ENCODE measurements at regions not wholly inside any gene's neighbourhood (a gene's known extent, or its start where the extent isn't known, plus 50 kb on each side); places are given as distances from the start of the nearest gene placed in this dataset.

DNA sequence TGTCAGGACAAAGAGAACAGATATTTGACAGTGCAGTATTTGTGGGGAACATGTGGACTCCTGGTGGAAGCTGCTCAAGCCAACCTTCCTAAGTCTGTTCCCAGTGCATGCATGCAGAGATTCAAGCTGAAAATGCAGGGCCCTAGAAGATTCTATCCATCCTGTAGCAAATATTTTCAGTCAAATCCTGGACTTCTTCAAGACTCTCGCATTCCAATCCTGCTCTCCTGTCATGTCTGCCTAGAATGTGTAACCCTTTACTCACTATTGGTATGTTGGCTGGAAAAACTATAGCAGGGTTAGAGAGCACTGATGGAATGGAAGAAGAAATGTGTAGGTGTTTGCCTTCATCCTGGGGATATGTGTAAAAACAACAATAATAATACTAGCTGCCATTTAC, 385.6 kb upstream of the PKN2 start:
- no peaks in the 10 kb centered on the region for H3K9me3 ChIP-seq (ENCODE audit: control insufficient read depth in 2 of 2, insufficient read depth in 1 of 2, low read depth in 1 of 2, low read length in 1 of 2)
- 75 to 79% methylated on average over 1 of the region's 1 CpG for WGBS, 2 donors
- no peaks in the 10 kb centered on the region for H3K4me1 ChIP-seq (ENCODE audit: control insufficient read depth in 2 of 2, insufficient read depth in 2 of 2, low read length in 1 of 2)
- no peaks in the 10 kb centered on the region for H3K36me3 ChIP-seq (ENCODE audit: control insufficient read depth in 2 of 2, insufficient read depth in 2 of 2, low read length in 1 of 2)
- no peak overlapping the region for H3K4me3 ChIP-seq (ENCODE audit: low read depth in 1 of 2, low read length in 2 of 2)
- H3K27me3 ChIP-seq (ENCODE audit: control insufficient read depth in 1 of 2, insufficient read depth in 2 of 2, low read length in 2 of 2): no peaks in the 10 kb centered on the region
- H3K27ac ChIP-seq (ENCODE audit: low read depth in 2 of 2, low read length in 1 of 2): no peak overlapping the region

DNA sequence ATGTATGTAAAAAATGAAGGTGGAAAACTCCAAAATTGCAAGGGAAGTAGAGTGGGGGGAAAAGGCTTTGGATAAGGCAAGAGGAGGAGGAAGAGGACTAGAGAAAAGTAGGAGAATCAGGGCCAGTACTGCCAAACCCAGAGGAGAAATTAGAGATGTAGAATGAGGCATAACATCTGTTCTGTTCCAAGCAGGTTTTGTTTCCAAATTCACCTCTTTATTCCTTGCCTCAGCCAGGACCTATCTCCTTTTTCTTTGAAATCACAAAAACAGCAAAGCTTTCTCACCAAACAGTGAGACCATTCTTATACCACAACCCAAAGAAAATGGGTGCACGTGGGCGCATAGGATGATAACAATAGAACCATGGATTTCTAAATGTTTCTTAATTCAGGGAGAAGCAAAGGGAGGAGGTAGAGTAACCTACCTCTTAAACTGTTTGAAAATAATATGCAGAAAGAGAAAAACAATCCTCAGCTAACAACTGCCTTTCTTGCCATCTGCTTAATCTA, 383.3 kb upstream of the PKN2 start:
- H3K36me3 ChIP-seq (ENCODE audit: control insufficient read depth in 2 of 2, insufficient read depth in 2 of 2, low read length in 1 of 2): no peaks in the 10 kb centered on the region
- H3K27ac ChIP-seq (ENCODE audit: low read depth in 2 of 2, low read length in 1 of 2): no peak overlapping the region
- H3K4me3 ChIP-seq (ENCODE audit: low read depth in 1 of 2, low read length in 2 of 2): no peak overlapping the region
- H3K9me3 ChIP-seq (ENCODE audit: control insufficient read depth in 2 of 2, insufficient read depth in 1 of 2, low read depth in 1 of 2, low read length in 1 of 2): no peaks in the 10 kb centered on the region
- H3K27me3 ChIP-seq (ENCODE audit: control insufficient read depth in 1 of 2, insufficient read depth in 2 of 2, low read length in 2 of 2): no peaks in the 10 kb centered on the region
- H3K4me1 ChIP-seq (ENCODE audit: control insufficient read depth in 2 of 2, insufficient read depth in 2 of 2, low read length in 1 of 2): no peaks in the 10 kb centered on the region
- 84 to 88% methylated on average over 2 of the region's 2 CpGs for WGBS, 2 donors

- 24 to 25% methylated on average over 4 of the region's 4 CpGs for WGBS, 2 donors
- Histone ChIP-seq H3K4me1 (ENCODE audit: control insufficient read depth in 2 of 2, insufficient read depth in 2 of 2, low read length in 1 of 2) (no peaks in the 10 kb centered on the region), H3K27ac (ENCODE audit: low read depth in 2 of 2, low read length in 1 of 2) (no peak overlapping the region), H3K4me3 (ENCODE audit: low read depth in 1 of 2, low read length in 2 of 2) (no peak overlapping the region), H3K36me3 (ENCODE audit: control insufficient read depth in 2 of 2, insufficient read depth in 2 of 2, low read length in 1 of 2) (no peaks in the 10 kb centered on the region), H3K9me3 (ENCODE audit: control insufficient read depth in 2 of 2, insufficient read depth in 1 of 2, low read depth in 1 of 2, low read length in 1 of 2) (no peaks in the 10 kb centered on the region), H3K27me3 (ENCODE audit: control insufficient read depth in 1 of 2, insufficient read depth in 2 of 2, low read length in 2 of 2) (no peaks in the 10 kb centered on the region)
Observed at GRCh38 chr1:88302843-88303486, 381.1 kb upstream of the PKN2 start.

DNA sequence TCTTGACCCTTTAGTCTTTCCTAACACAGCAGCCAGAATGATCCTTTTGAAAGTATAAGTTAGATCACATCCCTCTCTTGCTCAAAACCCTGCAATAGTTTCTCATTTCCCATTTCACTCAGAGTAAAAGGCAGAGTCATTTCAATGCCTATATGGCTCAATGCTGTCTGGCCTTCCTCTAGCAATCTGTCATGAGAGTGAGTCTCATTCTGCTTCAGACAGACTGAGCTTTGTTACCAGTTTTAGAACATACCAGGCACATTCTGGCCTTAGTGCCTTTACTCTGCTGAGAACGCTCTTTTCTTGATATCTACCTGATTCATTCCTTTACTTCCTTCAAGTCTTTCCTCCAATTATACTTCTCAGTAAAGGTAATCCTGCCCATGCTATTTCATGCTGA, 372.8 kb upstream of the PKN2 start:
- Histone ChIP-seq H3K4me3 (ENCODE audit: low read depth in 1 of 2, low read length in 2 of 2) (no peak overlapping the region), H3K4me1 (ENCODE audit: control insufficient read depth in 2 of 2, insufficient read depth in 2 of 2, low read length in 1 of 2) (no peaks in the 10 kb centered on the region), H3K27me3 (ENCODE audit: control insufficient read depth in 1 of 2, insufficient read depth in 2 of 2, low read length in 2 of 2) (no peaks in the 10 kb centered on the region), H3K9me3 (ENCODE audit: control insufficient read depth in 2 of 2, insufficient read depth in 1 of 2, low read depth in 1 of 2, low read length in 1 of 2) (no peaks in the 10 kb centered on the region), H3K27ac (ENCODE audit: low read depth in 2 of 2, low read length in 1 of 2) (no peak overlapping the region), H3K36me3 (ENCODE audit: control insufficient read depth in 2 of 2, insufficient read depth in 2 of 2, low read length in 1 of 2) (no peaks in the 10 kb centered on the region)
- WGBS, 2 donors: 89 to 91% methylated on average over 1 of the region's 1 CpG

DNA sequence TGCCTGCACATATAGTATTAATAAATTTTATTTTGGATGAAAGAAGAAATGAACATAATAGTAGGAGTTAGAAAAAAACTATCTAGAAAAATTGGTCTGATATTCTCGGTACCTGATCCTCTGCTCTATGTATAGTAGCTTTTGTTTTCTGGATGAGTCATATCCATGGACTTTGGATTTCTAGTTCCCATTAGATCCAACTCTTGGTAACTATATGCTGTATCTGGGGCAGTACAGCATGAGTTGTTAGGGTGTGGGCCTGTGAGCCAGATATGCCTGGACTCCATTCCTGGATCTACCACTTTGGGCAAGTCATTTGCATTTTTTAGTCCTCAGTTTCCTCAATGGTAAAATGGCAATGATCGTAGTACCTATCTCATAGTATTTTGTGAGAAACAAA, 372.2 kb upstream of the PKN2 start:
- Histone ChIP-seq H3K36me3 (ENCODE audit: control insufficient read depth in 2 of 2, insufficient read depth in 2 of 2, low read length in 1 of 2) (no peaks in the 10 kb centered on the region), H3K4me1 (ENCODE audit: control insufficient read depth in 2 of 2, insufficient read depth in 2 of 2, low read length in 1 of 2) (no peaks in the 10 kb centered on the region), H3K27ac (ENCODE audit: low read depth in 2 of 2, low read length in 1 of 2) (no peak overlapping the region), H3K9me3 (ENCODE audit: control insufficient read depth in 2 of 2, insufficient read depth in 1 of 2, low read depth in 1 of 2, low read length in 1 of 2) (no peaks in the 10 kb centered on the region), H3K4me3 (ENCODE audit: low read depth in 1 of 2, low read length in 2 of 2) (no peak overlapping the region), H3K27me3 (ENCODE audit: control insufficient read depth in 1 of 2, insufficient read depth in 2 of 2, low read length in 2 of 2) (no peaks in the 10 kb centered on the region)
- 65 to 76% methylated on average over 2 of the region's 2 CpGs for WGBS, 2 donors

GRCh38 chr1:88317396-88317795, 366.7 kb upstream of the PKN2 start:
- H3K27me3 ChIP-seq (ENCODE audit: control insufficient read depth in 1 of 2, insufficient read depth in 2 of 2, low read length in 2 of 2): no peaks in the 10 kb centered on the region
- H3K27ac ChIP-seq (ENCODE audit: low read depth in 2 of 2, low read length in 1 of 2): no peak overlapping the region
- no peaks in the 10 kb centered on the region for H3K4me1 ChIP-seq (ENCODE audit: control insufficient read depth in 2 of 2, insufficient read depth in 2 of 2, low read length in 1 of 2)
- no peaks in the 10 kb centered on the region for H3K36me3 ChIP-seq (ENCODE audit: control insufficient read depth in 2 of 2, insufficient read depth in 2 of 2, low read length in 1 of 2)
- no peaks in the 10 kb centered on the region for H3K9me3 ChIP-seq (ENCODE audit: control insufficient read depth in 2 of 2, insufficient read depth in 1 of 2, low read depth in 1 of 2, low read length in 1 of 2)
- 72 to 79% methylated on average over 1 of the region's 1 CpG for WGBS, 2 donors
- H3K4me3 ChIP-seq (ENCODE audit: low read depth in 1 of 2, low read length in 2 of 2): no peak overlapping the region

DNA sequence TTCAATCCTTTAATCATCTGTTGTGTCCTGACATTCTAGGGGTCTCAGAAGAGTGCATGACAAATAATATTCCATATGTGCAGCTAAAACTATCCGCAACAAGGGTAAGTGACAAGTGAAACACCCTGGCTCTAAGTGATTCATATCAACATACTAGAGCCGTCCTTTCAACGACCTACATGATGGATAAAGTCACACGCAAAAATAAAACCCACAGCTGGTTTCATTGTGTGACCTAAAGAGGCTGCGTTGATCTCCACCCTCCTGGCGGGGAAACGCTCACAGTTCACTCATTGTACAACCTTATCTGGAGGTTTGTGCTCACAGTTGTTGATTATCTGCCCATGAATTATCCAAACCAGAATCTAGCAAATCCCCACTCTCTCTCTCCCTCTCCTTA, 365.3 kb upstream of the PKN2 start:
- H3K36me3 ChIP-seq (ENCODE audit: control insufficient read depth in 2 of 2, insufficient read depth in 2 of 2, low read length in 1 of 2): no peaks in the 10 kb centered on the region
- no peaks in the 10 kb centered on the region for H3K9me3 ChIP-seq (ENCODE audit: control insufficient read depth in 2 of 2, insufficient read depth in 1 of 2, low read depth in 1 of 2, low read length in 1 of 2)
- WGBS, 2 donors: 67 to 72% methylated on average over 7 of the region's 7 CpGs
- no peaks in the 10 kb centered on the region for H3K4me1 ChIP-seq (ENCODE audit: control insufficient read depth in 2 of 2, insufficient read depth in 2 of 2, low read length in 1 of 2)
- H3K4me3 ChIP-seq (ENCODE audit: low read depth in 1 of 2, low read length in 2 of 2): no peak overlapping the region
- no peak overlapping the region for H3K27ac ChIP-seq (ENCODE audit: low read depth in 2 of 2, low read length in 1 of 2)
- H3K27me3 ChIP-seq (ENCODE audit: control insufficient read depth in 1 of 2, insufficient read depth in 2 of 2, low read length in 2 of 2): no peaks in the 10 kb centered on the region

DNA sequence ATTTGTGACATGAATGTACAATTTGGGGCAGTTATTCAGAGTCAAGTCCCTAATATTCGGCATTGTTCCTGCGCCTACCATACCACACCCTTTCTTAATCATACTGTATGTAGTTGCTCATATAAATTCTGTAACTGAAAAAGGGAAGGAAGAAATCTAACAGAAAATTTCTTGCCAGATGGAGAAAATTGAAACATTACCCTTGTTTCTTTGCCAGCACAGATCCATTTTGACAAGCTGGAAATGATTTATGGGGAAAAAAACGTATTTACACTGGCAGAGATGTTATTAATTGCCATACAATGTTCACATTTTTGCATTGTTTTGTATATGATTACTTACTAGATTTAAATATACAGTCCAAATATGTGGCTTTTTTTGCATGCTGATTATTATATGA, 363.8 kb upstream of the PKN2 start:
- H3K27ac ChIP-seq (ENCODE audit: low read depth in 2 of 2, low read length in 1 of 2): no peak overlapping the region
- no peak overlapping the region for H3K4me3 ChIP-seq (ENCODE audit: low read depth in 1 of 2, low read length in 2 of 2)
- H3K4me1 ChIP-seq (ENCODE audit: control insufficient read depth in 2 of 2, insufficient read depth in 2 of 2, low read length in 1 of 2): no peaks in the 10 kb centered on the region
- H3K36me3 ChIP-seq (ENCODE audit: control insufficient read depth in 2 of 2, insufficient read depth in 2 of 2, low read length in 1 of 2): no peaks in the 10 kb centered on the region
- no peaks in the 10 kb centered on the region for H3K27me3 ChIP-seq (ENCODE audit: control insufficient read depth in 1 of 2, insufficient read depth in 2 of 2, low read length in 2 of 2)
- no peaks in the 10 kb centered on the region for H3K9me3 ChIP-seq (ENCODE audit: control insufficient read depth in 2 of 2, insufficient read depth in 1 of 2, low read depth in 1 of 2, low read length in 1 of 2)
- WGBS, 2 donors: 30 to 39% methylated on average over 3 of the region's 3 CpGs

GRCh38 chr1:88321706-88322105, 362.4 kb upstream of the PKN2 start:
- no peaks in the 10 kb centered on the region for H3K4me1 ChIP-seq (ENCODE audit: control insufficient read depth in 2 of 2, insufficient read depth in 2 of 2, low read length in 1 of 2)
- no peaks in the 10 kb centered on the region for H3K9me3 ChIP-seq (ENCODE audit: control insufficient read depth in 2 of 2, insufficient read depth in 1 of 2, low read depth in 1 of 2, low read length in 1 of 2)
- no peak overlapping the region for H3K27ac ChIP-seq (ENCODE audit: low read depth in 2 of 2, low read length in 1 of 2)
- no peak overlapping the region for H3K4me3 ChIP-seq (ENCODE audit: low read depth in 1 of 2, low read length in 2 of 2)
- no peaks in the 10 kb centered on the region for H3K27me3 ChIP-seq (ENCODE audit: control insufficient read depth in 1 of 2, insufficient read depth in 2 of 2, low read length in 2 of 2)
- H3K36me3 ChIP-seq (ENCODE audit: control insufficient read depth in 2 of 2, insufficient read depth in 2 of 2, low read length in 1 of 2): no peaks in the 10 kb centered on the region
- 51 to 58% methylated on average over 2 of the region's 2 CpGs for WGBS, 2 donors

DNA sequence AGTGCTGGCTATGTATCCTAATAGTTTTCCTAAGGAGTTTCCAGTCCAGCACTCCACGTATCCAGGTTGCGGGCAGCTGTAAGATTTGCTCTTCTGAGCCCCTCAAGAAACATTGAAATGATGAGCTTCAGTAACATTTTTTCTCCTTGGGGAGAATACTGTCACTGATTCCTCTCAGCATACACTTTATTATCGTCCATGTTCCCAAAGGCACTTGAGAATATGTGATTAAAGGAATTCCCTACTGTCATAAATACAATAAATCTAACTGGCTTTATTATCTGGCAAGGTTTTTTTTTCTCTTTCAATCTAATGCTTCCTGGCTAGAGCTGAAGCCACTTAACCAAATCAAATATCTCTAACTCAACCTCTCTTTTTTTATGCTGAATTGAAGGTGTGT, 359.2 kb upstream of the PKN2 start:
- H3K4me3 ChIP-seq (ENCODE audit: low read depth in 1 of 2, low read length in 2 of 2): no peak overlapping the region
- no peaks in the 10 kb centered on the region for H3K27me3 ChIP-seq (ENCODE audit: control insufficient read depth in 1 of 2, insufficient read depth in 2 of 2, low read length in 2 of 2)
- no peaks in the 10 kb centered on the region for H3K9me3 ChIP-seq (ENCODE audit: control insufficient read depth in 2 of 2, insufficient read depth in 1 of 2, low read depth in 1 of 2, low read length in 1 of 2)
- H3K27ac ChIP-seq (ENCODE audit: low read depth in 2 of 2, low read length in 1 of 2): no peak overlapping the region
- H3K4me1 ChIP-seq (ENCODE audit: control insufficient read depth in 2 of 2, insufficient read depth in 2 of 2, low read length in 1 of 2): no peaks in the 10 kb centered on the region
- H3K36me3 ChIP-seq (ENCODE audit: control insufficient read depth in 2 of 2, insufficient read depth in 2 of 2, low read length in 1 of 2): no peaks in the 10 kb centered on the region
- 75 to 82% methylated on average over 3 of the region's 3 CpGs for WGBS, 2 donors

Data from esophagus (tissue), 2 donors.